ENCODE measurements at regions not wholly inside any gene's neighbourhood (a gene's known extent, or its start where the extent isn't known, plus 50 kb on each side); places are given as distances from the start of the nearest gene placed in this dataset.

DNA sequence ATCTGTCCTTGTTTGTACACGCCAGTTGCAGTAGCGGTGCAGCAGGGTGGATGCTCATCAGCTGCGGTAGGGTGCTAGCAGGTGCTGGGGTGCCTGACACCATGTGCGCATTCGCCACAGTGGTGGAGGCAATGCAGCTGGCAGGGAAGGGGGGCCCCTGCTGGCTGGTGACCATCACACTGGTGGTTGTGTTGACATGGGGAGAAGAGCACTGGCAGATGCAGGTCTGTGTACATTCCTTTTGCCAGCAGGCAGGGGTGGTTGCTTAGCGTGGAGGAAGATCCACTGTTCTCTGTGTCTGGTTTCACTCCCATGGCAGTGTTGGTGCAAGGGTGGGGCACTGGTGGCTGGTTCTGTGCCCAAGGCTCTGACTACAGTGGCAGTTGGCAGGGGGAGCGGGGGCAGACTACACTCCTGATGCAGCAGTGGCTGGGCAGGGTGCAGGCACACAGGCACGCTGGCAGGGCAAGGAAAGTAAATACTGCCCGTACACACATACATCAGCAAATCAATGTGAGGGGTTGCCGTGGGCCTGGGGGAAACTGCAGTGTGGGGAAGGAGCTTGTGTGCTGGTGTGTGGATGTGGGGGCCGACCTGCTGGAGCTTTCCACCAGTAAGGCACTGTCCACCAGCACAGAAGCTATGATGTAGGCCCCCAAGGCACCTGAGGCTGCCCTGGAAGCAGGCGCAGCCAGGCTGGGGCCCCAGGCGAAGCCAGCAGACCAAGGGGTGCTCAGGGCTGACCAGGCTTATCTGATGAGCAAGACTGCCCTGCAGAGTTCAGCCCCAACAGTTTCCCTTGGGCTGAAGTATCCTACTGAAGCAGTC lies 87.2 kb upstream of the UNC5B start:
- H3K9me3 ChIP-seq (ENCODE audit: control insufficient read depth, insufficient read depth, low read length) = no peaks in the 10 kb centered on the region
- dilution Hi-C loops (cut with HindIII; ENCODE audit: low sequenced_read_pairs, unreplicated experiment) = no loop called here
- no peak overlapping the region for H2AK9ac ChIP-seq (replicated peaks; ENCODE audit: low read depth, low read length, poor library complexity)
- no peak overlapping the region for H3K4me2 ChIP-seq (ENCODE audit: low read depth, low read length)
- H4K8ac ChIP-seq (ENCODE audit: low read depth in 2 of 2, low read length in 2 of 2) = no peak overlapping the region
- H2BK15ac ChIP-seq (ENCODE audit: low read depth, low read length) = no peak overlapping the region
- H3K4me1 ChIP-seq (ENCODE audit: control insufficient read depth, insufficient read depth, low read length) = no peaks in the 10 kb centered on the region
- H2BK5ac ChIP-seq (ENCODE audit: low read depth, low read length, poor library complexity, severe bottlenecking) = no peak overlapping the region
- POLR2A ChIA-PET (ENCODE audit: unreplicated experiment) = no interaction called here
- no peak overlapping the region for H3K4me3 ChIP-seq (ENCODE audit: insufficient read depth, low read depth, low read length)
- H3K4ac ChIP-seq (ENCODE audit: low read depth, low read length) = no peak overlapping the region
- ATAC-seq (ENCODE audit: low read depth) (no peak), DNase-seq (no peak)
- no peaks in the 10 kb centered on the region for H3K79me1 ChIP-seq (ENCODE audit: low read depth in 1 of 2, low read length in 2 of 2)
- H2AFZ ChIP-seq (replicated peaks; ENCODE audit: low read length, poor library complexity) = no peak overlapping the region
- intact Hi-C loops (cut with micrococcal nuclease) = no loop called here
- peaks cover 12% of the 10 kb centered on the region for H3K27me3 ChIP-seq (ENCODE audit: control insufficient read depth, insufficient read depth, low read length)
- no peak overlapping the region for H3K18ac ChIP-seq (ENCODE audit: low read depth, low read length)
- H3K36me3 ChIP-seq (ENCODE audit: control insufficient read depth, insufficient read depth, low read length) = no peaks in the 10 kb centered on the region
- H2BK20ac ChIP-seq (ENCODE audit: low read depth, low read length) = no peak overlapping the region
- no peak overlapping the region for H3K56ac ChIP-seq (ENCODE audit: extremely low read depth, insufficient read depth, low read length)
- no peak overlapping the region for H3K23ac ChIP-seq (ENCODE audit: low read depth, low read length)
- no peaks in the 10 kb centered on the region for H4K20me1 ChIP-seq (ENCODE audit: insufficient read depth, low read length)
- no peak for TF ChIP-seq MAFK (IDR thresholded peaks at IDR 0.05; ENCODE audit: low read depth, low read length)
- TF ChIP-seq, protein P1, sequence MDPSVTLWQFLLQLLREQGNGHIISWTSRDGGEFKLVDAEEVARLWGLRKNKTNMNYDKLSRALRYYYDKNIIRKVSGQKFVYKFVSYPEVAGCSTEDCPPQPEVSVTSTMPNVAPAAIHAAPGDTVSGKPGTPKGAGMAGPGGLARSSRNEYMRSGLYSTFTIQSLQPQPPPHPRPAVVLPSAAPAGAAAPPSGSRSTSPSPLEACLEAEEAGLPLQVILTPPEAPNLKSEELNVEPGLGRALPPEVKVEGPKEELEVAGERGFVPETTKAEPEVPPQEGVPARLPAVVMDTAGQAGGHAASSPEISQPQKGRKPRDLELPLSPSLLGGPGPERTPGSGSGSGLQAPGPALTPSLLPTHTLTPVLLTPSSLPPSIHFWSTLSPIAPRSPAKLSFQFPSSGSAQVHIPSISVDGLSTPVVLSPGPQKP (IDR thresholded peaks at IDR 0.05; ENCODE audit: borderline replicate concordance, low read depth, low read length) = no peak
- no peak for TF ChIP-seq RAD21 (IDR thresholded peaks at IDR 0.05; ENCODE audit: low read length)
- TF ChIP-seq, protein P2, sequence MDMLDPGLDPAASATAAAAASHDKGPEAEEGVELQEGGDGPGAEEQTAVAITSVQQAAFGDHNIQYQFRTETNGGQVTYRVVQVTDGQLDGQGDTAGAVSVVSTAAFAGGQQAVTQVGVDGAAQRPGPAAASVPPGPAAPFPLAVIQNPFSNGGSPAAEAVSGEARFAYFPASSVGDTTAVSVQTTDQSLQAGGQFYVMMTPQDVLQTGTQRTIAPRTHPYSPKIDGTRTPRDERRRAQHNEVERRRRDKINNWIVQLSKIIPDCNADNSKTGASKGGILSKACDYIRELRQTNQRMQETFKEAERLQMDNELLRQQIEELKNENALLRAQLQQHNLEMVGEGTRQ (IDR thresholded peaks at IDR 0.05; ENCODE audit: low read depth, low read length) = no peak
- TF ChIP-seq, protein P3, sequence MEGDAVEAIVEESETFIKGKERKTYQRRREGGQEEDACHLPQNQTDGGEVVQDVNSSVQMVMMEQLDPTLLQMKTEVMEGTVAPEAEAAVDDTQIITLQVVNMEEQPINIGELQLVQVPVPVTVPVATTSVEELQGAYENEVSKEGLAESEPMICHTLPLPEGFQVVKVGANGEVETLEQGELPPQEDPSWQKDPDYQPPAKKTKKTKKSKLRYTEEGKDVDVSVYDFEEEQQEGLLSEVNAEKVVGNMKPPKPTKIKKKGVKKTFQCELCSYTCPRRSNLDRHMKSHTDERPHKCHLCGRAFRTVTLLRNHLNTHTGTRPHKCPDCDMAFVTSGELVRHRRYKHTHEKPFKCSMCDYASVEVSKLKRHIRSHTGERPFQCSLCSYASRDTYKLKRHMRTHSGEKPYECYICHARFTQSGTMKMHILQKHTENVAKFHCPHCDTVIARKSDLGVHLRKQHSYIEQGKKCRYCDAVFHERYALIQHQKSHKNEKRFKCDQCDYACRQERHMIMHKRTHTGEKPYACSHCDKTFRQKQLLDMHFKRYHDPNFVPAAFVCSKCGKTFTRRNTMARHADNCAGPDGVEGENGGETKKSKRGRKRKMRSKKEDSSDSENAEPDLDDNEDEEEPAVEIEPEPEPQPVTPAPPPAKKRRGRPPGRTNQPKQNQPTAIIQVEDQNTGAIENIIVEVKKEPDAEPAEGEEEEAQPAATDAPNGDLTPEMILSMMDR (conservative IDR thresholded peaks at IDR 0.05; ENCODE audit: low read depth, low read length) = no peak
- no peak for TF ChIP-seq NFE2L2 (IDR thresholded peaks at IDR 0.05; ENCODE audit: low read depth, low read length)
- no peak for TF ChIP-seq CHD1 (IDR thresholded peaks at IDR 0.05; ENCODE audit: low read depth, low read length)
- no peak for TF ChIP-seq FOS (IDR thresholded peaks at IDR 0.05; ENCODE audit: low read depth, low read length)
- no peak for TF ChIP-seq SMC3 (IDR thresholded peaks at IDR 0.05; ENCODE audit: low read depth, low read length)
- no peak for TF ChIP-seq RFX5 (IDR thresholded peaks at IDR 0.05; ENCODE audit: low read depth, low read length)
- no peak for TF ChIP-seq MAZ (IDR thresholded peaks at IDR 0.05; ENCODE audit: borderline replicate concordance, low read depth, low read length)
- no peak for TF ChIP-seq POLR2A (IDR thresholded peaks at IDR 0.05; ENCODE audit: low read depth, low read length)
- no peak for TF ChIP-seq MXI1 (IDR thresholded peaks at IDR 0.05; ENCODE audit: borderline replicate concordance, low read depth, low read length)
- no peak for TF ChIP-seq BHLHE40 (IDR thresholded peaks at IDR 0.05; ENCODE audit: low read depth, low read length)
- no peak for TF ChIP-seq CEBPB (IDR thresholded peaks at IDR 0.05; ENCODE audit: low read depth, low read length)
- TF ChIP-seq RCOR1 (IDR thresholded peaks at IDR 0.05; ENCODE audit: insufficient replicate concordance, low read length) = no peak
- H2BK120ac ChIP-seq (ENCODE audit: low read depth, low read length) = no peak overlapping the region
- no peak overlapping the region for H4K5ac ChIP-seq (ENCODE audit: low read depth, low read length)
- in situ Hi-C loops (cut with MboI; ENCODE audit: low sequenced_read_pairs) = no loop called here
- no peak overlapping the region for H4K91ac ChIP-seq (ENCODE audit: insufficient read depth, low read depth, low read length)
- H3K27ac ChIP-seq (ENCODE audit: insufficient read depth, low read length) = no peak overlapping the region
- no peaks in the 10 kb centered on the region for H3K9me1 ChIP-seq (ENCODE audit: insufficient read depth, low read length)
- CTCF ChIA-PET = no interaction called here
- H2AK5ac ChIP-seq (ENCODE audit: low read depth, low read length) = no peak overlapping the region
- no CpG with 5 or more reads among the region's 13 CpGs for WGBS, 2 experiments (ENCODE audit: extremely low coverage in 2 of 2, insufficient read length in 1 of 2)
- H3K9ac ChIP-seq (ENCODE audit: low read depth, low read length) = no peak overlapping the region
- no peak overlapping the region for H3K14ac ChIP-seq (replicated peaks; ENCODE audit: low read depth, low read length)
- BruUV-seq (replicated peaks) = no TSS peak

All from IMR-90 (cell line).